OCI-LY3 (cell line): ENCODE measurements at regions not wholly inside any gene's neighbourhood (a gene's known extent, or its start where the extent isn't known, plus 50 kb on each side); places are given as distances from the start of the nearest gene placed in this dataset.

Experiments used
- CTCF ChIP-seq: fragments of 200-600, 300-600 bp; sonication (generic); IDR thresholded peaks from 2 replicates; pipeline ENCODE4 v1.5.1; 2014; ENCODE audit warnings: antibody characterized with exemption, low read length, low read depth
- EZH2phosphoT487 ChIP-seq: fragments of 200-600 bp; shearing (Covaris generic); IDR thresholded peaks from 2 replicates; pipeline ENCODE4 v1.6.1; 2018; ENCODE audit warnings: antibody characterized with exemption, mixed run types, low read depth

DNA sequence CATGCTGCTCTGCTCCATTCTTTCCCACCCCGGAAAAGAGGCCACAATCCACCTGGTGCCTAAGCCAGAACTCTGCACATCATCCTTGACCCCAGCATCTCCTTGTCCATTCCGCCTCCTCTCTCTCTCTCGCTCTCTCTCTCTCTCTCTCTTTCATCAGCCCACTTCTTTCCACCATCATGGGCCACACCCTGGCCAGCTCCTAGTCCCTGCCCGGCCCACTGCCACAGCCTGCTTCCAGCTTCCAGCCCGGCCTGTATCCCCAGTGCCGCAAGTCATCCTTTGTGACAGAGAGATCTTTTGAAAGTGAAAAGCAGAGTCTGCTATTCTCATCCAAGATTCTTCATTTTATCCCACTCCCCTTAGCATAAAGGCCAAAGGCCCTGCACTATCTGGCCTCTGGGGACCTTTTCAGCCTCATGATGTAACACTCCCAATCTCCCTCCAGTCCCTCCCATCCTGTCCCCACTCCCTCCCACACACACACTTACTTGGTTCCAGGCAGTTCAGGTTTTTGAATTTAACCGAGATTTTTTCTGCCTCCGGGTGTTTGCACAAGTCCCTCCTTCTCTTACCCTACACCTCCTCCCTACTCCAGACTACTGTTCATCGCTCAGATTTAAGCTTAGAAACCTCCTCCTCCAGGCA, 214.0 kb downstream of the EN1 start:
- TF ChIP-seq CTCF: no peak
- no peak for TF ChIP-seq EZH2phosphoT487
